ENCODE measurements at regions not wholly inside any gene's neighbourhood (a gene's known extent, or its start where the extent isn't known, plus 50 kb on each side); places are given as distances from the start of the nearest gene placed in this dataset.

DNA sequence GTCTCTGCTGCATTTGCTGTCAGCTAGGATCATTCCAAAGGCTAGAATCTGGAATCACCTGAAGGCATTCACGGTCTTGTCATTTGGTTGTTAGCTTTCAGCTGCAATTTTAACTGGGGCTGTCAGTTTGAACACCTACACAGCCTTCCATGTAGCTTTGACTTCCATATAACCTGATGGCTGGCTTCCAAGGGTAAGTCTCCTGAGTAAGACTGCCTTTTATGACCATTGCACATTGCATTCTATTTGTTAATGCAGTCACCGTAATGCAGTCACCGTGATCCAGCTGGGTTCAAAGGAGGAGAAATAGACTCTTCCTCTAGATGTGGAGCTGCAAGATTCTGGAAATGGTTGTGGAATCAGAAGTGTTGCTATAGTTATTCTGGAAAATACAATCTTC, 1284.2 kb downstream of the ADGRL3 start:
- H3K27me3 ChIP-seq (ENCODE audit: control insufficient read depth, low read length) = no peaks in the 10 kb centered on the region
- H3F3A ChIP-seq (ENCODE audit: control insufficient read depth, insufficient read depth) = no peaks in the 10 kb centered on the region
- no peaks in the 10 kb centered on the region for H3K9me2 ChIP-seq (replicated peaks; ENCODE audit: control insufficient read depth, low read length)
- no peaks in the 10 kb centered on the region; the same call in 1 of the 2 replicates for H3K9me3 ChIP-seq (ENCODE audit: control insufficient read depth, insufficient read depth, low read length)
- no peak overlapping the region for H3K27ac ChIP-seq (ENCODE audit: low read depth, low read length)
- no peaks in the 10 kb centered on the region for H3K36me3 ChIP-seq (ENCODE audit: control insufficient read depth, low read length)
- H3K4me1 ChIP-seq (ENCODE audit: control insufficient read depth, low read length) = no peaks in the 10 kb centered on the region
- no peaks in the 10 kb centered on the region for H4K20me1 ChIP-seq (ENCODE audit: control insufficient read depth, insufficient read depth, low read depth, low read length)
- H3K4me3 ChIP-seq (ENCODE audit: low read length) = no peak overlapping the region
- no peak overlapping the region for H3K4me2 ChIP-seq (ENCODE audit: low read length)
- no peaks in the 10 kb centered on the region for H3K79me2 ChIP-seq (ENCODE audit: control insufficient read depth, low read length)
- no peak for TF ChIP-seq EZH2phosphoT487 (IDR thresholded peaks at IDR 0.05; ENCODE audit: borderline replicate concordance, low read length)
- no peak for TF ChIP-seq CTCF (IDR thresholded peaks at IDR 0.05; ENCODE audit: low read depth, low read length, poor library complexity, severe bottlenecking)

- H3K9me3 ChIP-seq (ENCODE audit: control insufficient read depth, insufficient read depth, low read length) = no peaks in the 10 kb centered on the region; the same call in 1 of the 2 replicates
- H3K4me3 ChIP-seq (ENCODE audit: low read length) = no peak overlapping the region
- H3K79me2 ChIP-seq (ENCODE audit: control insufficient read depth, low read length) = no peaks in the 10 kb centered on the region
- TF ChIP-seq EZH2phosphoT487 (IDR thresholded peaks at IDR 0.05; ENCODE audit: borderline replicate concordance, low read length) (no peak), CTCF (IDR thresholded peaks at IDR 0.05; ENCODE audit: low read depth, low read length, poor library complexity, severe bottlenecking) (no peak)
- no peak overlapping the region for H3K27ac ChIP-seq (ENCODE audit: low read depth, low read length)
- no peaks in the 10 kb centered on the region for H3K9me2 ChIP-seq (replicated peaks; ENCODE audit: control insufficient read depth, low read length)
- no peak overlapping the region for H3K4me2 ChIP-seq (ENCODE audit: low read length)
- no peaks in the 10 kb centered on the region for H3K36me3 ChIP-seq (ENCODE audit: control insufficient read depth, low read length)
- no peaks in the 10 kb centered on the region for H3K27me3 ChIP-seq (ENCODE audit: control insufficient read depth, low read length)
- H4K20me1 ChIP-seq (ENCODE audit: control insufficient read depth, insufficient read depth, low read depth, low read length) = no peaks in the 10 kb centered on the region
- H3F3A ChIP-seq (ENCODE audit: control insufficient read depth, insufficient read depth) = no peaks in the 10 kb centered on the region
- H3K4me1 ChIP-seq (ENCODE audit: control insufficient read depth, low read length) = no peaks in the 10 kb centered on the region
Measured at GRCh38 chr4:62482355-62482754, 1282.2 kb downstream of the ADGRL3 start.

DNA sequence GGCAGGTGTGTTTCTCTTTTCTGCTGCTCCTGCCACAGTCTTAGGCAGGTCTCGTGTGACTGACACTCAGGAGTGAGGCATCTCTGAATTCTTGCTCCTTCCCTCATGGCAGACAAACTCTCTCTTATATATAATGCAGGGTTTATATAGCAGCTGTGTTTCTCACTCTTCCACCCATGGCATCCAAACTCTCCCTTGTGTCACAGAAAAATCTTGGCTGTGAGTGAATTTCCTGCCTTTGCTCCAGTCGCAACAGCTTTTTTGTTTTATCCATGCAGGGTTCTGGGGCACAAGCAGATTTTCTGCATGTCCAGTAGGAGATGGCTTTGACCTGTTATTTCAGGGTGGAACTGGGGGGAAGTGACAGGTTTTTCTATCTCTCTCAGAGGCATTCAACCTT, 1275.5 kb downstream of the ADGRL3 start:
- Histone ChIP-seq H3K9me2 (replicated peaks; ENCODE audit: control insufficient read depth, low read length) (no peaks in the 10 kb centered on the region), H3K4me3 (ENCODE audit: low read length) (no peak overlapping the region), H3K4me2 (ENCODE audit: low read length) (no peak overlapping the region), H3K36me3 (ENCODE audit: control insufficient read depth, low read length) (no peaks in the 10 kb centered on the region), H3K4me1 (ENCODE audit: control insufficient read depth, low read length) (no peaks in the 10 kb centered on the region), H3K79me2 (ENCODE audit: control insufficient read depth, low read length) (no peaks in the 10 kb centered on the region), H3K27ac (ENCODE audit: low read depth, low read length) (no peak overlapping the region), H4K20me1 (ENCODE audit: control insufficient read depth, insufficient read depth, low read depth, low read length) (no peaks in the 10 kb centered on the region), H3K27me3 (ENCODE audit: control insufficient read depth, low read length) (no peaks in the 10 kb centered on the region), H3K9me3 (ENCODE audit: control insufficient read depth, insufficient read depth, low read length) (no peaks in the 10 kb centered on the region), H3F3A (ENCODE audit: control insufficient read depth, insufficient read depth) (no peaks in the 10 kb centered on the region)
- TF ChIP-seq CTCF (IDR thresholded peaks at IDR 0.05; ENCODE audit: low read depth, low read length, poor library complexity, severe bottlenecking) (no peak), EZH2phosphoT487 (IDR thresholded peaks at IDR 0.05; ENCODE audit: borderline replicate concordance, low read length) (no peak)

GRCh38 chr4:62474802-62475201, 1274.7 kb downstream of the ADGRL3 start:
- Histone ChIP-seq H3K36me3 (ENCODE audit: control insufficient read depth, low read length) (no peaks in the 10 kb centered on the region), H3K9me2 (replicated peaks; ENCODE audit: control insufficient read depth, low read length) (no peaks in the 10 kb centered on the region), H3K27ac (ENCODE audit: low read depth, low read length) (no peak overlapping the region), H3K79me2 (ENCODE audit: control insufficient read depth, low read length) (no peaks in the 10 kb centered on the region), H3K4me2 (ENCODE audit: low read length) (no peak overlapping the region), H4K20me1 (ENCODE audit: control insufficient read depth, insufficient read depth, low read depth, low read length) (no peaks in the 10 kb centered on the region), H3K4me1 (ENCODE audit: control insufficient read depth, low read length) (no peaks in the 10 kb centered on the region), H3K27me3 (ENCODE audit: control insufficient read depth, low read length) (no peaks in the 10 kb centered on the region), H3K4me3 (ENCODE audit: low read length) (no peak overlapping the region), H3K9me3 (ENCODE audit: control insufficient read depth, insufficient read depth, low read length) (no peaks in the 10 kb centered on the region), H3F3A (ENCODE audit: control insufficient read depth, insufficient read depth) (no peaks in the 10 kb centered on the region)
- TF ChIP-seq EZH2phosphoT487 (IDR thresholded peaks at IDR 0.05; ENCODE audit: borderline replicate concordance, low read length) (no peak), CTCF (IDR thresholded peaks at IDR 0.05; ENCODE audit: low read depth, low read length, poor library complexity, severe bottlenecking) (no peak)

All from DOHH2 (cell line).